GM13977 (cell line): ENCODE measurements at regions not wholly inside any gene's neighbourhood (a gene's known extent, or its start where the extent isn't known, plus 50 kb on each side); places are given as distances from the start of the nearest gene placed in this dataset.

ENCODE experiments used
- DNase-seq: peaks from one replicate; pipeline ENCODE4 v3.0.0; 2012; ENCODE audit warnings: low spot score
- in situ Hi-C: fragments of 300-500 bp; cut with MboI; formaldehyde crosslinking; loops from one replicate; pipeline ENCODE4 v1.12.0; 2022; ENCODE audit warnings: low sequenced_read_pairs, low pct_unique_long_range_greater_than_20kb, mixed read lengths, inconsistent platforms; ENCODE audit not compliant: unreplicated experiment
- TF ChIP-seq, protein P1 (sequence below): IDR thresholded peaks from 2 replicates; pipeline ENCODE4 v1.5.1; 2012; ENCODE audit warnings: mild to moderate bottlenecking, control low read depth; ENCODE audit not compliant: insufficient read depth; ENCODE audit errors: extremely low read depth, missing control alignments

DNA sequence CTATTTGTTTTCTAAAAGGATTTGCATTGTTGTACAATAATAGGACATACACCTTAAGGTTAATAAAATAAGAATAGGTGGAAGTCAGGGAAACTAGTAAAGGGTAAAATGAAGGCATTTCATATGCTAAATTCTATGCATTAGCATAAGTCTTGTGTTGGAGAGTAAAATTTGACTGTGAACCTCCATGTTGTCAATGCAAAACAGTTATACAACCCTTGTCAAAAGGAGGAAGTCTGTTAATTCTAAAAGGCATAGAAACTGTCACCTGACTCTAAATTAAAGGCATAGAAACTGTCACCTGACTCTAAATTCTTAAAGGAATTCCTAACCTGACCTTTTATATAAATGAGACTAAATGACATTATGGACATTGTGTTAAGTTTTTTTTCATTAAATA lies 291.8 kb downstream of the OLFM3 start:
- TF ChIP-seq, protein P1, sequence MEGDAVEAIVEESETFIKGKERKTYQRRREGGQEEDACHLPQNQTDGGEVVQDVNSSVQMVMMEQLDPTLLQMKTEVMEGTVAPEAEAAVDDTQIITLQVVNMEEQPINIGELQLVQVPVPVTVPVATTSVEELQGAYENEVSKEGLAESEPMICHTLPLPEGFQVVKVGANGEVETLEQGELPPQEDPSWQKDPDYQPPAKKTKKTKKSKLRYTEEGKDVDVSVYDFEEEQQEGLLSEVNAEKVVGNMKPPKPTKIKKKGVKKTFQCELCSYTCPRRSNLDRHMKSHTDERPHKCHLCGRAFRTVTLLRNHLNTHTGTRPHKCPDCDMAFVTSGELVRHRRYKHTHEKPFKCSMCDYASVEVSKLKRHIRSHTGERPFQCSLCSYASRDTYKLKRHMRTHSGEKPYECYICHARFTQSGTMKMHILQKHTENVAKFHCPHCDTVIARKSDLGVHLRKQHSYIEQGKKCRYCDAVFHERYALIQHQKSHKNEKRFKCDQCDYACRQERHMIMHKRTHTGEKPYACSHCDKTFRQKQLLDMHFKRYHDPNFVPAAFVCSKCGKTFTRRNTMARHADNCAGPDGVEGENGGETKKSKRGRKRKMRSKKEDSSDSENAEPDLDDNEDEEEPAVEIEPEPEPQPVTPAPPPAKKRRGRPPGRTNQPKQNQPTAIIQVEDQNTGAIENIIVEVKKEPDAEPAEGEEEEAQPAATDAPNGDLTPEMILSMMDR = no peak
- no peak for DNase-seq
- in situ Hi-C loops = no loop called here

DNA sequence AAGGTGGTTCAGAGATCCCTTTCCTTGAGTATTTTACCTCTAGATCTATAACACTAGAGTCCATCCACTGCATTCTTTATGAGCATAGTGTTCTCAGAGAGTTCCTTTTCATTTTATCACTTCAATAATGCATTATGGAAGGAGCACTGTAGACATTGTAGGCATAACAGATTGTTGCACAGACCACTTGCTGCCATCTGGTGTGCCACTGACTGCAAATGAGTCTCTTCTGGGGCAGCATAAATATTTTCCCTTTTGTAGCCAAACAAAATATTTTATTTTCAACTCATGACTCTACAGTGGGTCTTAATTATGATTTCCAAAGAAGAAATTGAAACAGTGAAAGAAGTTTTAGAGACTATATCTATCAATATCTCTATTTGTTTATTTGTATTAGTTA lies 290.4 kb downstream of the OLFM3 start:
- DNase-seq = no peak
- in situ Hi-C loops = no loop called here
- TF ChIP-seq, protein P1 = no peak

DNA sequence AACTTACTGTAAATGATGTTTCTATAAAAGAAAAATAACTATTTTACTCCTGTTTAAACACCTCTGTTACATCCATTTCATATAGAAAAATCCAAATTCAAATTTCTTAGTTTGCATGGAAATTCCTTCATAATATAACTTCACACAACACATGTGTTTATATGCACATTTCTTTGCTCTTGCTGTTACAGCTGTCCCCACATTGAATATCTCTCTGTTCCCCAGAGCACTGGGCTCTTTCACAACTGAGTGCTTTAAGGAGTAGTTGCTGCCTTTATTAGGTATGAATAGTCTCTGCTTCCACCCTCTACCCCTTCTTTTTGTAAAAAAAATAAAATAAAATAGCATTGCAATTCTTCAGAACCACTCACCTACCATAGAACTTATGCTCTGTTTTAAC lies 287.0 kb downstream of the OLFM3 start:
- in situ Hi-C loops = no loop called here
- TF ChIP-seq, protein P1 = no peak
- DNase-seq = no peak

DNA sequence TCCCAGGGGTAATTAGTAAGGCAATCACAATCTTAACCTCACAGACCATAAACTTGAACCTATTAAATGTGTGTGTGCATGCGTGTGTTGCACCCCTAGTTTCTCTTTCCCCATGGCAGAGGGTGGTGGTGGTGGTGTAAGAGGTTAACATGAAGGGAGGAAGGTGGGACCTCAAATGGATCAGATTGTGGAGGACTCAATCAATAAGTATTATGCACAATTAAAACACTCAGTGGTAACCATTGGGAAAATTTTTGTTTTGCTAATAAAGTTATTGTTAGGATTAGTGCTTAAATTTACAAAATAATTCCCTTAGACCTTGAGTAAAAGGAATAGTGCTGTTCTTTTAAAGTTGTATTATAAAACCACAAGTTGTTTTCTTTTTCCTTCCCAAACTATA lies 283.0 kb downstream of the OLFM3 start:
- in situ Hi-C loops = no loop called here

DNA sequence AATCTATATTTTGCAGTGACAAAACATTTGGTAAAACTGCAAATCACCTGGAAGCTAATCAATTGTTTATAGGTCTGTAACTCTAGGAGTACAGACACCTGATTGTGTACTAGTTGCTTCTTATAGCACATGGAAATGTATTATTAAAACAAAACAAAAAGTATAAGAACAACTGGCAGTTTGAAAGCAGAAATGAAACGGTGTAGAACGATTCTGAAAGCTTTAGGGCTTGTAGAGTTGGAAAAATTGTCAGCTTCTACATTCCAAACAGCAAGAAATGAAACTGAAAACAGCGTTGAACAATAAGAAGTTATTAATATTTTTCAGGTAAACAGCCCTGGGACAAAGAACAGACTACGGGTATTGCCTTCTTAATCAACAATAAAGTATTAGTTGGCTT lies 273.3 kb downstream of the OLFM3 start:
- TF ChIP-seq, protein P1 = no peak
- in situ Hi-C loops = no loop called here
- DNase-seq = no peak

More for the DNA sequence above, 283.0 kb downstream of the OLFM3 start:
- DNase-seq = no peak
- TF ChIP-seq, protein P1 = no peak

DNA sequence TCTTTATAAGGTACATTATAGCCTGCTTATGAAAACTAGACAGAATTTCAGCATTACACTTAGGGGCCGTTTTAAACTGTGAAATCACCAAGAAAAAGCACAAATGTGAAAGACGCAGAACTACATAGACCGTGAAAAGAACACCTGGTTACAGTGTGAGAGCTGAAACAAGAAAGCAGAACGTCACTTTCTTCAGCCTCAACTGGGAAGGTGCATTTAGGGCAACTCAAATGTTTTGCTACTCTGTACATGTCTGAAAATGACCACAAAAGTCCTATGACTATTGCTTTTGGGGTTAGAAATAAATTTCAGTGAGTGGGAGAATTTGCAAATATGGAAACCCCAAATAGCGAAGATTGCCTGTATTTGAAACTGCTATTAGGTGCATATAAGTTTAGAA lies 268.7 kb downstream of the OLFM3 start:
- TF ChIP-seq, protein P1 = no peak
- DNase-seq = peak; percentile 18
- in situ Hi-C loops = no loop called here

DNA sequence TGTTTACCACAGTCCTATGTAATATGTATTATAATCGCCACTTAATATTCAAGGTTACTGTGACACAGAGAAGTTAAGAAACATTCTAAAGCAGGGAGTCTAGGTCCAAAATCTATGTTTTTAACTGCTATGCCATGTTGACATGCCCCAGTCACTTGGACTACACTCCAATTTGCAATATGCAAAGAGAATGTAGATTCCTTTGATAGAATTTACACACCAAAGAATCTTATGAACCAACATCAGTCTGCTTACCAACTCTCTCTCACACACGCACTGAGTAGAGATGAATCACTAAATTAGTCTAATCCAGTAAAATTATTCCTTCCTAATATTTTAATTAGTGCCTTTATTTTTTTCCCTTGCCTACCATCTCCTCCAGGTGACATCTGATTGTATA lies 266.2 kb downstream of the OLFM3 start:
- in situ Hi-C loops = no loop called here
- TF ChIP-seq, protein P1 = no peak
- DNase-seq = no peak
